HG03103 (cell line): ENCODE measurements at regions not wholly inside any gene's neighbourhood (a gene's known extent, or its start where the extent isn't known, plus 50 kb on each side); places are given as distances from the start of the nearest gene placed in this dataset.

Experiments
- ATAC-seq: cut with Tn5 transposase; IDR thresholded peaks from one replicate; pipeline ENCODE4 v1.9.1; 2021; ENCODE audit warnings: low read depth; ENCODE audit not compliant: unreplicated experiment

DNA sequence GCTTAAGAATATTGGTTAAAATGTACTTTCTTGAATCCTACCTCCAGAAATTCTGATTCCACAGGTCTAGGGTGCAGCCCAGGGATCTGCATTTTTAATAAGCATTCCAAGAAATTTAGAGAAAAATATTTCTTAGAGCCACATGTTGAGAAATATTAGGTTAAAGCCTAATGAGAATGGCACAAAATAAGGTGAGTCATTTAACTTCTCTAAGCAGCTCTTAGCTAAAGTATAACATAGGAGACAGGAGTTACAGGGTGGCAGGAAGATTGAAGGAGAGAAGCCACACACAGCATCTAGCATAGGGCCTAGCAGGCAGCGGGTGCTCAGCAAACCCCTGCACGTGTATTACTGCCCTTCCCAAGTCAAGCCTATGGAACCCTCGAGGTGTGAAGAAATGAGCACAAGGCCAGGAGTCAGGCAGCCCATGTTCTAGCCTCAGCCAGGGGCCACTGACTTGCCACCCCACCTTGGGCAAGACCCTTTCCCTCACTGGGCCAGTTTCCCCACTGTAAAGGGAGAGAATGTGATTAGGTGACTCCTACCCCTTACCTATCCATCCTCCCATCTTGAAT, 197.1 kb upstream of the TLE3 start:
- ATAC-seq = no peak

DNA sequence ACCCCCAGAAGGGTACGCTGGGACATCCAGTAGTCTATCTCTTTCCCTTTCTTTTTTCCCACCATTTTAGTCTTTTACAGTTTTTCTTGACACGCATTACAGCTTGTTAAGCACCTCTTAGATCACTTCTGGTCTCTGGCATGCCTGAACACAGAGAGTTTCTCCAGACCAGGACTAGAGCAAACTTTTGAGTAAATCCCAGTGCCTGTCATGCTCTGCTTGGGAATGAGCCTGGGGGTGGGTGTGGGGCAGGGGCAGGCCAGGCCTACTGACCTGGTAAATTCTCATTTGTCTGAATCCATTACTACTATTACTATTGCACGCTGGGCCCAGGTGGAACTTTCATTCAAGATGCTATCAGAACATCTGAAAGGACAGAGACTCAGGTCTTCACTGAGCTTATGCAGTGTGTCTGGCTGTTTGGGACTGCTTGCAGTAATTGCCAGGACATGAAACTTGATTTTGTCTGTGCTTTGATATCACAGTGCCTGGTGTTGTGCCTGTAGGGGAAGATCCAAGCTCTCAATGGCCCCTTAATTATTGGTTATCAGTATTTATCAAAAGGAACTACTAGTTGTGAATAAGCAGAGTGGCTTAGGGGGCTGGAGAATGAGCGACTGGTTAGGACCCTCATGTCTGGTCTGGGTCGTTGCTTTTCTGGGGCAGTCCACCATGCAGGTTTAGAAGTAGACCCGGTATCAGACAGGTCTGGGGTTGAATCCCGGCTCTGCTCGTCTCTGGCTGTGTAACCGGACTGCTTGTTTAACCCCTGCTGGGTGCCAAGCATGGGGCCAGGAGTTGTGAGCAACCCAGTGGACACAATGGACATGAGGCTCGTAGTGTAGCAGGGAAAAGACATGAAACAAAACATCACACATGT, 196.1 kb upstream of the TLE3 start:
- no peak for ATAC-seq

GRCh38 chr15:70293138-70293537, 195.4 kb upstream of the TLE3 start:
- no peak for ATAC-seq

GRCh38 chr15:70292076-70292760, 194.5 kb upstream of the TLE3 start:
- ATAC-seq = no peak

DNA sequence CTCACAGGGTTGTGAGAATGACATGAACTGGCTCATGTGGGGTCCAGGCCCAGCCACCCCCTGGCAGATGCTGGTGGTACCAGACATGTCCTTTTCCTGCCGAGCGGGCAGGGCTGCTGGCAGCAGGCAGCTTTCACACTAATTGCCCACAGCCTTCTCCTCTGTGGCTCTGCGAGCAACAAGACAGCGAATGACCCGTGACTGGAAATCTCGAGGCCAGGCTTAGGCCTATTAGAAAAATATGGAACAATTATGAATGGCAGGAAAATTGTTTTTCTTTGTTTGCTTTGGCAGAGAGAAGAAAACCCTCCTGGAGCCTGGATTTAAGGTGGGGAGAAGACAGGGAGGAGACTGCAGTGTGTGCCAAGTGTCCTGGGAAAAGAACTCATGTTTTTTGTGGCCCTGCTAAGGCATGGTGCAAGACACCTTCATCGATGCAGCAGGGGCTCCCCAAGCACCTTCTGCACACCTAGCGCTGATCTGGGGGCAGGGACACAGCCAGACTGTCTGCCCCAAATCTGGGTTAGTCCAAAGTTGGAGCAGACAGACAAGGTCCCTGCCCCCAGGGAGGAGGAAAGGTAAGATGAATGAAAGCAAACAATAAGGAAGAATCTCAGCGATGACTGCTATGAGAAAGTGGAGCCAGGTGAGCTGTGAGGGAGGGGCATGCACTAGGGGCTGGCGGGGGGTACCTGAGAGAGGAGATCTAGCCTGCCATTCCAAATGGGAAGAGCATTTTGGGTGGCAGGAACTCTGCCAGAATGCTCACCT, 193.8 kb upstream of the TLE3 start:
- no peak for ATAC-seq

GRCh38 chr15:70290708-70291107, 193.0 kb upstream of the TLE3 start:
- ATAC-seq = no peak

DNA sequence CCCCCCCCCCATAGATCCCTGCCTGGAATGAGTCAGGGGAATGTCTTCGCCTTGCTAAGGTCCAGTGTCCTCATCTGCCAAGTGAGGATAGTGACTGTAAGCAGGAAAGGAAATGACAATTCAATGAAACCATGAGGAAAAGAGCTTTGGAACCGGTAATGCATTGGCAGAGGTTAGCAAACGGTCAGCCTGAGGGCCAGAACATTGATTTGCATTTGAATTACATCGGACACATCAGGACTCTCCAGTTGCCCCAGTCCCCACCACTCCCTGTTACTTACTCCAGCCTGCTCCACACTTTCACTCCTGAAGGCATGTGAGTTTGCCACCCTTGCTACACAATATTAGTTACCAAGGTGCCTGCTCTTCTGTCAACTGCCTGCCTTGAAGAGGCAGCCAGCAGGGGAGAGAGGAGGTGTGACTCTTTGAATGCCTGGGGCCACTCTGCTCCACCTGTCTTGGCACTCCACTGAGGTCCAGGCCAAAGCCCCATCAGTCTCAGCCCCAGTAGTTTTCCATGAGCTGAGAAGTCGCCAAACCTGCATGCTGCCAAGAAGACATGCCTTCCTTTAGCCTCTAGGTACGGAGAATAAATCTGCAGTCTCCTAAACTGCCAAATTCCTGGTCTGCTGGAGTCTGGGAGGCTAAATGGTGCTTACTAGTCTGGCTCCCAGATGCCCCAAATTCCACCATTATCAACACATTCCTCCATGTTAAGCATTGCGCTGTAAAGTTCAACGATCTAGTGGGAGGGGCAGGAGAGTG, 191.7 kb upstream of the TLE3 start:
- no peak for ATAC-seq

GRCh38 chr15:70286113-70286806, 188.5 kb upstream of the TLE3 start:
- ATAC-seq = no peak

- no peak for ATAC-seq
Measured at GRCh38 chr15:70284438-70285214, 186.9 kb upstream of the TLE3 start.

DNA sequence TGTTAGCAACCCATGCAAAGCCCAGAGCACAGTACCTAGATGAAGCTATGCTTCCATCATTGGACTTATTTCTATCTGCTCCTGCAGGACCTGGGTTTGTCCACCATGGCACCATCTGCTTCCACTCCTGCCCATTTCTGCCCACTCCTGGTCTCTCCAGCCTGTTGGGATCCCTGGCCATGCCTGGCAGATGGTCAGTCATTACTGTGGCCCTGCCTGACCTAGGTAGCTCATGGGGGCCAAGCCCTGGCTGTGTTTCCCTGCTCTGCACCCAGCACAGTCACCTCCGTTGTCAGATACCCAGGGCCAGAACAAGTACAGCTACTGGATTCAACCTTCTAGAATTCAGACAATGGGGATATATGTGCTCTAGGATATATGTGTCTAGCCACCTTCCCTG, 185.8 kb upstream of the TLE3 start:
- no peak for ATAC-seq

DNA sequence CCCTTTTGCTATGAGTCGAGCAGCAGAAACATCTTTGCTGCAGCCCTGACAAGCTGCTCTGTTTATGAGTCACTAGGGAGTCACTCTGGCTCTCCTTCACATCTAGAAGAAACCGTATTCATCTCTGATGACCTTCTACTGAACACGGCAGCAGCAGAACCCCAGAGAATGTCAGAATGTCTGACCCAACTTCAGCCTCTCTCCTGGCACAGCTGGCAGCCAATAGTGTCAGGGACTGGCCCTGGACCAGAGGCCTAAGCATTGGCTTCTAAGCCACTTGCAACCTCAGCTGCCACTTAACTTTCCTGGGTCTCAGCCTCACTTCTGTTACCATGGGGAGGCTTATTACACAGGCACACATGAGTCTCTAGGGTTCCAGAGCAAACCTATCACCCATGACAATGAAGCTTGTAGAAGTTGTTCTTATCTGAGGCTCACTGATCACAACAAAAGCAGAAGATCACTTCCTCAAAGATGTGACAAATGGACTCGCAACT, 184.1 kb upstream of the TLE3 start:
- no peak for ATAC-seq

- ATAC-seq = no peak
Measured at GRCh38 chr15:70281261-70281810, 183.6 kb upstream of the TLE3 start.

GRCh38 chr15:70280781-70281180, 183.1 kb upstream of the TLE3 start:
- ATAC-seq = no peak

- ATAC-seq = no peak
Measured at GRCh38 chr15:70279096-70279495, 181.4 kb upstream of the TLE3 start.

- ATAC-seq = no peak
Measured at GRCh38 chr15:70278644-70279043, 180.9 kb upstream of the TLE3 start.

DNA sequence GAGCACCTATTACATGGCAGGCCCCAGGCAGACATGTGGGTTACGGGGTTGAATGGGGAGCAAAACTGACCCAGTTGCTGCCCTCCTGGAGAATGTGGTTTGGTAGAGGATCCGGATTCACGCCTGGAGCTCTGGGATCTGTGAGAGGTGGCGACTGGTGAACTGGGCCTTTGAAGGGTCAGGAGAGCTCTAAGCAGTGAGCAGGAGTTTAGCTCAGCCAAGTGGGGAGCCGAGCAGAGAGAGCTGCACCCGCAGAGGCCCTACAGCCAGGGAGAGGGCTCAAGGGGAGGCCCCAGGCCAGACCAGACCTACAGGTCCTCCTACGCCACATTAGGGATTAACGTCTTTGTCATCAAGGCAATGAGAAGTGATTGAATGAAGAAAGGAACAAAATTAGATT, 179.8 kb upstream of the TLE3 start:
- no peak for ATAC-seq

DNA sequence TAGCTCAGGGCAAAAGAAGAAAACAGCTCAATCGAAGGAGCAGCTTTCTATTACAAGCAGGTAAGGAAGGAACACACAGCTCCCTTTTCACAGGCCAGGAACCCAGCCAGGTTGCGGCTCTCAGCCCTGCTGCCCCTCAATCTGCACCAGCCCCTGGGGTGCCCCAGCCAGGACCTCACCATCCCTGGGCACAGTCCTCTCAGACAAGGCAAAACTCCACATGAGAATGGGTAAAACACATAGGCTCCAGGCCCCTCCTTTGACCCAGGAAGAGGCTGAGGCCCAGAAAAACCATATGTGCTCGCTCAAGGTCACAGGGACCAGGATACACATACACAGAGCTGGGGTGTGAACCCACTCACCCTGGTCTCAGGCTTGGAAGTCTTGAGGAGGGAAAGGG, 178.7 kb upstream of the TLE3 start:
- ATAC-seq = no peak

GRCh38 chr15:70275461-70276138, 177.9 kb upstream of the TLE3 start:
- ATAC-seq = no peak
